Body of pancreas (tissue), 4 donors: ENCODE measurements at regions not wholly inside any gene's neighbourhood (a gene's known extent, or its start where the extent isn't known, plus 50 kb on each side); places are given as distances from the start of the nearest gene placed in this dataset.

Experiments used
- POLR2A ChIP-seq, 3 donors: fragments of 450-650 bp; IDR thresholded peaks; one replicate each; pipeline ENCODE4 v1.6.1; 2016; ENCODE audit warnings: antibody characterized with exemption in 3 of 3, mild to moderate bottlenecking in 2 of 3
- TF ChIP-seq, protein P1 (sequence below), 7 experiments: fragments of 450-650 bp in 4 of 7; fragments of 200-600 bp in 3 of 7; sonication (generic) in 3 of 7; IDR thresholded peaks; one replicate each; pipeline ENCODE4 v1.5.1; 2016 to 2019; ENCODE audit warnings: antibody characterized with exemption in 7 of 7

DNA sequence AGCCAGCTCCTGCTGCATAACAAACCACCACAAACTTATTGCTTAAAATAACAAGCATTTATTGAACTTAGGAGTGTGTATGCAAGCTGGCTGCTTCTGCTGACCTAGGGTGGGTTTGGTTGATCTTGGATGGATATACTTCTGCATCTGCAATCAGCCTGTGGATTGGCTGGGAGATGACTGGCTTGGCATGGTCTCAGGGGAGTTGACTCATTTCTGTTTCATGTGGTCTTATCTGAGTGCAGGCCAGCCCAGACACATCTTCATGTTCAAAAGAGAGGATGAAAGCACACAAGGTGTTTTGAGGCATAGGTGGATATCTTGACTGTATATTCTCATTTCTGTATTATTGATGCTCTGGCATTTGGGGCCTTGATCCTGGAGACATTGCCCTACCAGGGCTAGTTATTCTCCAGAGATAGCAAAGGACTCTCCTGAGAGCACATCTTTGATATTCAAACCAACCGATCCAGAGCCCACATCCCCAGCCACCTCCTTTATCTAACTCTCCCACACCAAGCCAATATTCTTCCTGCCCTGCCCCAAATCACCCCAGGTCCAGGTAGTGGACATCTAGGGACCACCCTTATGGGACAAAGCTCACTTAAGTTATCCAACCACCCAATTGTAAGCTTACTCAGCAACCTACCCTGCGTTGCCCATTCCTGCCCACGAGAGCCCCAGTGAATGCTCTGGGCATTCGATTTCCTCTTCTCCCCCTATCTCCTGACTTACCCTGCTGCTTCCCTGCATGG is 350.8 kb downstream of the PTPRU start:
- TF ChIP-seq, protein P1, sequence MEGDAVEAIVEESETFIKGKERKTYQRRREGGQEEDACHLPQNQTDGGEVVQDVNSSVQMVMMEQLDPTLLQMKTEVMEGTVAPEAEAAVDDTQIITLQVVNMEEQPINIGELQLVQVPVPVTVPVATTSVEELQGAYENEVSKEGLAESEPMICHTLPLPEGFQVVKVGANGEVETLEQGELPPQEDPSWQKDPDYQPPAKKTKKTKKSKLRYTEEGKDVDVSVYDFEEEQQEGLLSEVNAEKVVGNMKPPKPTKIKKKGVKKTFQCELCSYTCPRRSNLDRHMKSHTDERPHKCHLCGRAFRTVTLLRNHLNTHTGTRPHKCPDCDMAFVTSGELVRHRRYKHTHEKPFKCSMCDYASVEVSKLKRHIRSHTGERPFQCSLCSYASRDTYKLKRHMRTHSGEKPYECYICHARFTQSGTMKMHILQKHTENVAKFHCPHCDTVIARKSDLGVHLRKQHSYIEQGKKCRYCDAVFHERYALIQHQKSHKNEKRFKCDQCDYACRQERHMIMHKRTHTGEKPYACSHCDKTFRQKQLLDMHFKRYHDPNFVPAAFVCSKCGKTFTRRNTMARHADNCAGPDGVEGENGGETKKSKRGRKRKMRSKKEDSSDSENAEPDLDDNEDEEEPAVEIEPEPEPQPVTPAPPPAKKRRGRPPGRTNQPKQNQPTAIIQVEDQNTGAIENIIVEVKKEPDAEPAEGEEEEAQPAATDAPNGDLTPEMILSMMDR (IDR thresholded peaks at IDR 0.05) = no peak
- TF ChIP-seq POLR2A (IDR thresholded peaks at IDR 0.05) = no peak
